Neural cell (in vitro differentiated cells): ENCODE measurements at regions not wholly inside any gene's neighbourhood (a gene's known extent, or its start where the extent isn't known, plus 50 kb on each side); places are given as distances from the start of the nearest gene placed in this dataset.

Experiments
- H2AFZ ChIP-seq: fragments of 200-600, 300-800 bp; sonication (generic), shearing (Covaris generic); 2 replicates; pipeline ENCODE4 v1.6.0; 2014; ENCODE audit warnings: low read depth, mild to moderate bottlenecking, antibody characterized with exemption, low read length, moderate library complexity
- H3F3A ChIP-seq: fragments of 200-600 bp; shearing (Covaris generic); 2 replicates; pipeline ENCODE4 v1.6.1; 2016; ENCODE audit warnings: mild to moderate bottlenecking, moderate library complexity, mixed read lengths, antibody characterized with exemption, low read length; ENCODE audit not compliant: insufficient read depth, poor library complexity, severe bottlenecking
- H3K27ac ChIP-seq: fragments of 200-600, 300-800 bp; sonication (generic), shearing (Covaris generic); 2 replicates; pipeline ENCODE4 v1.5.1; 2014; ENCODE audit warnings: mild to moderate bottlenecking, low read length, moderate library complexity
- H3K27me3 ChIP-seq: fragments of 300-800, 200-600 bp; sonication (generic), shearing (Covaris generic); 2 replicates; pipeline ENCODE4 v1.6.0; 2014; ENCODE audit warnings: mild to moderate bottlenecking, low read depth, low read length, moderate library complexity; ENCODE audit not compliant: insufficient read depth
- H3K36me3 ChIP-seq: fragments of 300-800, 200-600 bp; sonication (generic), shearing (Covaris generic); 2 replicates; pipeline ENCODE4 v1.5.1; 2014; ENCODE audit warnings: mild to moderate bottlenecking, antibody characterized with exemption, low read length, moderate library complexity; ENCODE audit not compliant: insufficient read depth
- H3K4me2 ChIP-seq: fragments of 300-800, 200-600 bp; sonication (generic), shearing (Covaris generic); 2 replicates; pipeline ENCODE4 v1.6.0; 2014; ENCODE audit warnings: mild to moderate bottlenecking, low read length
- H3K4me3 ChIP-seq: fragments of 300-800, 200-600 bp; sonication (generic), shearing (Covaris generic); 2 replicates; pipeline ENCODE4 v1.5.1; 2014; ENCODE audit warnings: mild to moderate bottlenecking, low read length, moderate library complexity
- H3K79me2 ChIP-seq: fragments of 200-600 bp; shearing (Covaris generic); replicated peaks from 2 replicates; pipeline ENCODE4 v1.6.0; 2014; ENCODE audit warnings: mild to moderate bottlenecking, low read length, moderate library complexity; ENCODE audit not compliant: insufficient read depth
- H3K9ac ChIP-seq: fragments of 300-800, 200-600 bp; sonication (generic), shearing (Covaris generic); 2 replicates; pipeline ENCODE4 v1.6.1; 2016; ENCODE audit warnings: mild to moderate bottlenecking, low read length, mixed read lengths
- H3K9me2 ChIP-seq: fragments of 200-600 bp; shearing (Covaris generic); 2 replicates; pipeline ENCODE4 v1.6.1; 2016; ENCODE audit warnings: mild to moderate bottlenecking, low read length, mixed read lengths; ENCODE audit not compliant: insufficient read depth
- H3K9me3 ChIP-seq: fragments of 200-600, 300-800 bp; sonication (generic), shearing (Covaris generic); 2 replicates; pipeline ENCODE4 v1.6.1; 2016; ENCODE audit warnings: mild to moderate bottlenecking, mixed run types, low read length, moderate library complexity, mixed read lengths
- H4K20me1 ChIP-seq: fragments of 200-600 bp; shearing (Covaris generic); 2 replicates; pipeline ENCODE4 v1.6.1; 2016; ENCODE audit warnings: mild to moderate bottlenecking, mixed run types; ENCODE audit not compliant: insufficient read depth
- EP300 ChIP-seq: fragments of 450-650 bp; conservative IDR thresholded peaks from 2 replicates; pipeline ENCODE4 v1.6.1; 2014; ENCODE audit warnings: antibody characterized with exemption, mild to moderate bottlenecking, moderate library complexity; ENCODE audit not compliant: poor library complexity, severe bottlenecking
- EZH2 ChIP-seq: fragments of 200-600, 300-800 bp; shearing (Covaris generic), sonication (generic); IDR thresholded peaks from 2 replicates; pipeline ENCODE4 v1.6.1; 2014; ENCODE audit warnings: antibody characterized with exemption, low read length, borderline replicate concordance, mild to moderate bottlenecking; ENCODE audit not compliant: insufficient read depth, poor library complexity, severe bottlenecking
- MXI1 ChIP-seq: fragments of 450-650 bp; conservative IDR thresholded peaks from 2 replicates; pipeline ENCODE4 v1.6.1; 2014; ENCODE audit warnings: antibody characterized with exemption, mild to moderate bottlenecking; ENCODE audit not compliant: poor library complexity, severe bottlenecking
- POLR2AphosphoS5 ChIP-seq: IDR thresholded peaks from 2 replicates; pipeline ENCODE4 v1.6.1; 2012
- RAD21 ChIP-seq: fragments of 450-650 bp; conservative IDR thresholded peaks from 2 replicates; pipeline ENCODE4 v1.6.1; 2014; ENCODE audit warnings: antibody characterized with exemption, mild to moderate bottlenecking, moderate library complexity
- REST ChIP-seq: IDR thresholded peaks from 2 replicates; pipeline ENCODE4 v1.6.1; 2012; ENCODE audit warnings: borderline replicate concordance
- SMC3 ChIP-seq: fragments of 450-650 bp; conservative IDR thresholded peaks from 2 replicates; pipeline ENCODE4 v1.6.1; 2014; ENCODE audit warnings: antibody characterized with exemption, mild to moderate bottlenecking, moderate library complexity; ENCODE audit not compliant: poor library complexity
- TAF1 ChIP-seq: IDR thresholded peaks from 2 replicates; pipeline ENCODE4 v1.6.1; 2012; ENCODE audit warnings: low read depth
- TF ChIP-seq, protein P1 (sequence below): fragments of 450-650 bp; IDR thresholded peaks from 2 replicates; pipeline ENCODE4 v1.5.1; 2014; ENCODE audit warnings: antibody characterized with exemption, mild to moderate bottlenecking, moderate library complexity; ENCODE audit not compliant: poor library complexity, severe bottlenecking

- no peaks in the 10 kb centered on the region for H3K27me3 ChIP-seq
- H3K27ac ChIP-seq: no peak overlapping the region
- peaks cover 6% of the 10 kb centered on the region for H3K9me3 ChIP-seq
- H2AFZ ChIP-seq: no peak overlapping the region
- H3K4me2 ChIP-seq: no peak overlapping the region
- H3K4me3 ChIP-seq: no peak overlapping the region
- no peaks in the 10 kb centered on the region for H3F3A ChIP-seq
- no peaks in the 10 kb centered on the region for H4K20me1 ChIP-seq
- H3K9ac ChIP-seq: no peak overlapping the region
- H3K79me2 ChIP-seq: no peaks in the 10 kb centered on the region
- TF ChIP-seq REST (no peak), MXI1 (no peak)
- H3K36me3 ChIP-seq: no peaks in the 10 kb centered on the region
- H3K9me2 ChIP-seq: no peaks in the 10 kb centered on the region
These were observed 587.5 kb upstream of the IGFBP3 start for GRCh38 chr7:46508583-46508982.

- TF ChIP-seq REST (no peak), POLR2AphosphoS5 (no peak), EZH2 (no peak), SMC3 (no peak), EP300 (no peak), MXI1 (no peak), RAD21 (no peak), TAF1 (no peak)
- TF ChIP-seq, protein P1, sequence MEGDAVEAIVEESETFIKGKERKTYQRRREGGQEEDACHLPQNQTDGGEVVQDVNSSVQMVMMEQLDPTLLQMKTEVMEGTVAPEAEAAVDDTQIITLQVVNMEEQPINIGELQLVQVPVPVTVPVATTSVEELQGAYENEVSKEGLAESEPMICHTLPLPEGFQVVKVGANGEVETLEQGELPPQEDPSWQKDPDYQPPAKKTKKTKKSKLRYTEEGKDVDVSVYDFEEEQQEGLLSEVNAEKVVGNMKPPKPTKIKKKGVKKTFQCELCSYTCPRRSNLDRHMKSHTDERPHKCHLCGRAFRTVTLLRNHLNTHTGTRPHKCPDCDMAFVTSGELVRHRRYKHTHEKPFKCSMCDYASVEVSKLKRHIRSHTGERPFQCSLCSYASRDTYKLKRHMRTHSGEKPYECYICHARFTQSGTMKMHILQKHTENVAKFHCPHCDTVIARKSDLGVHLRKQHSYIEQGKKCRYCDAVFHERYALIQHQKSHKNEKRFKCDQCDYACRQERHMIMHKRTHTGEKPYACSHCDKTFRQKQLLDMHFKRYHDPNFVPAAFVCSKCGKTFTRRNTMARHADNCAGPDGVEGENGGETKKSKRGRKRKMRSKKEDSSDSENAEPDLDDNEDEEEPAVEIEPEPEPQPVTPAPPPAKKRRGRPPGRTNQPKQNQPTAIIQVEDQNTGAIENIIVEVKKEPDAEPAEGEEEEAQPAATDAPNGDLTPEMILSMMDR: no peak
- Histone ChIP-seq H4K20me1 (no peaks in the 10 kb centered on the region), H3K9me3 (peaks cover 6% of the 10 kb centered on the region), H2AFZ (no peak overlapping the region), H3K9ac (no peak overlapping the region), H3F3A (no peaks in the 10 kb centered on the region), H3K4me2 (no peak overlapping the region), H3K27me3 (no peaks in the 10 kb centered on the region), H3K36me3 (no peaks in the 10 kb centered on the region), H3K4me3 (no peak overlapping the region), H3K27ac (no peak overlapping the region), H3K79me2 (no peaks in the 10 kb centered on the region), H3K9me2 (no peaks in the 10 kb centered on the region)
These were observed 586.5 kb upstream of the IGFBP3 start for GRCh38 chr7:46507560-46507959.
